Sigmoid colon (tissue), 6 donors: ENCODE measurements at regions not wholly inside any gene's neighbourhood (a gene's known extent, or its start where the extent isn't known, plus 50 kb on each side); places are given as distances from the start of the nearest gene placed in this dataset.

Experiments used
- DNase-seq: peaks from one replicate; pipeline ENCODE4 v3.0.0-alpha.2; 2019
- H3K27ac ChIP-seq, 4 donors: fragments of 200-600 bp; sonication (generic); one replicate each; pipeline ENCODE4 v1.5.1; 2016 to 2019; ENCODE audit warnings: mild to moderate bottlenecking in 1 of 4
- H3K27me3 ChIP-seq, 3 donors: fragments of 200-600 bp; sonication (generic); one replicate each; pipeline ENCODE4 v1.5.1; 2019; ENCODE audit warnings: mild to moderate bottlenecking in 1 of 3
- H3K36me3 ChIP-seq, 4 donors: fragments of 200-600 bp; sonication (generic); one replicate each; pipeline ENCODE4 v1.5.1; 2016 to 2019
- H3K4me1 ChIP-seq, 4 donors: fragments of 200-600 bp; sonication (generic); one replicate each; pipeline ENCODE4 v1.5.1; 2017 to 2019
- H3K4me3 ChIP-seq, 4 donors: fragments of 200-600 bp; sonication (generic); one replicate each; pipeline ENCODE4 v1.5.1; 2017 to 2019; ENCODE audit warnings: mild to moderate bottlenecking in 2 of 4, moderate library complexity in 1 of 4
- H3K9me3 ChIP-seq, 4 donors: fragments of 200-600 bp in 3 of 4; sonication (generic) in 3 of 4; one replicate each; pipeline versions ENCODE4 v1.5.1 to v1.6.1; 2013 to 2019
- EP300 ChIP-seq, 4 donors: sonication (generic); formaldehyde crosslinking; IDR thresholded peaks; one replicate each; pipeline ENCODE4 v1.6.1; 2017; ENCODE audit warnings: antibody characterized with exemption in 4 of 4
- POLR2A ChIP-seq, 2 donors: fragments of 450-650 bp; IDR thresholded peaks; one replicate each; pipeline ENCODE4 v1.6.1; 2016; ENCODE audit warnings: antibody characterized with exemption in 2 of 2, mild to moderate bottlenecking in 2 of 2, moderate library complexity in 2 of 2
- POLR2AphosphoS5 ChIP-seq, 4 donors: sonication (generic); formaldehyde crosslinking; IDR thresholded peaks; one replicate each; pipeline ENCODE4 v1.6.1; 2017; ENCODE audit warnings: antibody characterized with exemption in 4 of 4
- WGBS, 2 donors: extraction: QIAGEN DNeasy Blood & Tissue Kit; methylation state at CpG; one replicate each; pipeline ENCODE4 v1.1.7; 2013; 5-methylcytosine and 5-hydroxymethylcytosine counted together
- intact Hi-C: fragments of 100-400 bp; cut with DNase I; formaldehyde crosslinking; loops from one replicate; pipeline ENCODE4 v1.15.1; 2023
- TF ChIP-seq, protein P1 (sequence below), 4 experiments: fragments of 450-650 bp in 3 of 4; fragments of 200-600 bp in 1 of 4; IDR thresholded peaks; one replicate each; pipeline ENCODE4 v1.5.1; 2016 to 2019; ENCODE audit warnings: antibody characterized with exemption in 4 of 4, mild to moderate bottlenecking in 3 of 4, moderate library complexity in 2 of 4
- donor health status: healthy with polysubstance abuse.
- donor health status: healthy.

DNA sequence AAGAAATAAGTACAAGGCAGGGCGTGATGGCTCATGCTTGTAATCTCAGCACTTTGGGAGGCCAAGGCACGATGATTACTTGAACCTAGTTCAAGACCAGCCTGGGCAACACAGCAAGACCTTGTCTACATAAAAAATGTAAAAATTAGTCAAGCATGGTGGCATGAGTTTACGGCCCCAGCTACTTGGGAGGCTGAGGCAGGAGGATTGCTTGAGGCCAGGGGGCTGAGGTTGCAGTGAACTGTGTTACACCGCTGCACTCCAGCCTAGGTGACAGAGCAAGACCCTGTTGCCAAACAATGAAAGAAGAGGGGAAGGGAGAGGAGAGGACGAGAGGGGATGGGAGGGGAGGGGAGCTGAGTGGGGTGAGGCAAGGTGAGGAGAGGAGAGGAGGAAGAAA, 152.7 kb upstream of the PRICKLE2 start:
- intact Hi-C loops, result no loop called here
- Histone ChIP-seq H3K36me3 (no peaks in the 10 kb centered on the region), H3K9me3 (peaks cover 0 to 3% (median 0%) of the 10 kb centered on the region in 4 donors), H3K27ac (no peak overlapping the region), H3K4me3 (no peak overlapping the region), H3K27me3 (no peaks in the 10 kb centered on the region), H3K4me1 (no peaks in the 10 kb centered on the region)
- TF ChIP-seq, protein P1, sequence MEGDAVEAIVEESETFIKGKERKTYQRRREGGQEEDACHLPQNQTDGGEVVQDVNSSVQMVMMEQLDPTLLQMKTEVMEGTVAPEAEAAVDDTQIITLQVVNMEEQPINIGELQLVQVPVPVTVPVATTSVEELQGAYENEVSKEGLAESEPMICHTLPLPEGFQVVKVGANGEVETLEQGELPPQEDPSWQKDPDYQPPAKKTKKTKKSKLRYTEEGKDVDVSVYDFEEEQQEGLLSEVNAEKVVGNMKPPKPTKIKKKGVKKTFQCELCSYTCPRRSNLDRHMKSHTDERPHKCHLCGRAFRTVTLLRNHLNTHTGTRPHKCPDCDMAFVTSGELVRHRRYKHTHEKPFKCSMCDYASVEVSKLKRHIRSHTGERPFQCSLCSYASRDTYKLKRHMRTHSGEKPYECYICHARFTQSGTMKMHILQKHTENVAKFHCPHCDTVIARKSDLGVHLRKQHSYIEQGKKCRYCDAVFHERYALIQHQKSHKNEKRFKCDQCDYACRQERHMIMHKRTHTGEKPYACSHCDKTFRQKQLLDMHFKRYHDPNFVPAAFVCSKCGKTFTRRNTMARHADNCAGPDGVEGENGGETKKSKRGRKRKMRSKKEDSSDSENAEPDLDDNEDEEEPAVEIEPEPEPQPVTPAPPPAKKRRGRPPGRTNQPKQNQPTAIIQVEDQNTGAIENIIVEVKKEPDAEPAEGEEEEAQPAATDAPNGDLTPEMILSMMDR (IDR thresholded peaks at IDR 0.05), result no peak
- no peak for TF ChIP-seq EP300 (IDR thresholded peaks at IDR 0.05)
- no peak for TF ChIP-seq POLR2AphosphoS5 (IDR thresholded peaks at IDR 0.05)
- no peak for TF ChIP-seq POLR2A (IDR thresholded peaks at IDR 0.05)
- no peak for DNase-seq
- 90 to 91% methylated on average over 5 of the region's 5 CpGs for WGBS, 2 donors

DNA sequence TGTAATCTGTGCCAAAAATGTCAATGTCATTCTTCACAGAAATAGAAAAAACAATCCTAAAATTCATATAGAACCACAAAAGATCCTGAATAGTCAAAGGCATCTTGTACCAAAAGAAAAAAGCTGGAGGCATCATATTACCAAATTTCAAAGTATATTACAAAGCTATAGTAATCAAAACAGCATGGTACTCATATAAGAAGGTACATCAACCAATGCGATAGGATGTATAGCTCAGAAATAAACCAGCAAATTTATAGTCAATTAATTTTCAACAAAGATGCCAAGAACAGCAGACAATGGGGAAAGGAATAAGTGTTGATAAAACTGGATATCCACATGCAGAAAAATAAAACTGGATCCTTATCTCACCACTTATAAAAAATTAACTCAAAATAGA, 150.5 kb upstream of the PRICKLE2 start:
- intact Hi-C loops, result no loop called here
- Histone ChIP-seq H3K27ac (no peak overlapping the region), H3K27me3 (no peaks in the 10 kb centered on the region), H3K36me3 (no peaks in the 10 kb centered on the region), H3K4me1 (no peaks in the 10 kb centered on the region), H3K9me3 (peaks cover 0 to 3% (median 0%) of the 10 kb centered on the region in 4 donors), H3K4me3 (no peak overlapping the region)
- TF ChIP-seq EP300 (IDR thresholded peaks at IDR 0.05), result no peak
- TF ChIP-seq, protein P1 (IDR thresholded peaks at IDR 0.05), result no peak
- TF ChIP-seq POLR2AphosphoS5 (IDR thresholded peaks at IDR 0.05), result no peak
- no peak for TF ChIP-seq POLR2A (IDR thresholded peaks at IDR 0.05)
- 95 to 96% methylated on average over 1 of the region's 1 CpG for WGBS, 2 donors
- DNase-seq, result no peak

DNA sequence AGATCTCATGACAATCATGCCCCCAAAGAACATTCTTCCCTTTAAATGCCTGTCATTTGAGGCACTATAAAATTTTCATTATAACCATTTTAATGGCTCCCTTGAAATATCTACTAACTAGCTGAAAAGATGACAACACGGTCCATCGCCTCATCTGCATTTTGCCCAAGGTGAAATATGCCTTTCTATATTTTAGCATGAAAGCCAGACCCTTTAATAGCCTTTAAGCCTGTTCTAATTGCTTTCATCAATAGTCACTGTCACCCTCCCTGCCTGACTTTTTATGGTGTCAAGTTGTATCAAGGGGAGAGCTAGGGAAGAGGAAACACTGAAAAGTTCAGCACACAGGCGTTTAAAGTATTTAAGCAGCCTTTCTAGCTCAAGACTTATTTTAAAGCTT, 144.1 kb upstream of the PRICKLE2 start:
- Histone ChIP-seq H3K36me3 (no peaks in the 10 kb centered on the region), H3K4me3 (no peak overlapping the region), H3K27me3 (no peaks in the 10 kb centered on the region), H3K4me1 (peaks cover 0 to 7% (median 0%) of the 10 kb centered on the region in 4 donors), H3K27ac (no peak overlapping the region), H3K9me3 (no peaks in the 10 kb centered on the region)
- TF ChIP-seq POLR2AphosphoS5 (IDR thresholded peaks at IDR 0.05) (no peak), EP300 (IDR thresholded peaks at IDR 0.05) (no peak), POLR2A (IDR thresholded peaks at IDR 0.05) (no peak)
- TF ChIP-seq, protein P1 (IDR thresholded peaks at IDR 0.05), result no peak
- DNase-seq, result no peak
- intact Hi-C loops, result no loop called here
- WGBS, 2 donors, result 83 to 92% methylated on average over 3 of the region's 3 CpGs

DNA sequence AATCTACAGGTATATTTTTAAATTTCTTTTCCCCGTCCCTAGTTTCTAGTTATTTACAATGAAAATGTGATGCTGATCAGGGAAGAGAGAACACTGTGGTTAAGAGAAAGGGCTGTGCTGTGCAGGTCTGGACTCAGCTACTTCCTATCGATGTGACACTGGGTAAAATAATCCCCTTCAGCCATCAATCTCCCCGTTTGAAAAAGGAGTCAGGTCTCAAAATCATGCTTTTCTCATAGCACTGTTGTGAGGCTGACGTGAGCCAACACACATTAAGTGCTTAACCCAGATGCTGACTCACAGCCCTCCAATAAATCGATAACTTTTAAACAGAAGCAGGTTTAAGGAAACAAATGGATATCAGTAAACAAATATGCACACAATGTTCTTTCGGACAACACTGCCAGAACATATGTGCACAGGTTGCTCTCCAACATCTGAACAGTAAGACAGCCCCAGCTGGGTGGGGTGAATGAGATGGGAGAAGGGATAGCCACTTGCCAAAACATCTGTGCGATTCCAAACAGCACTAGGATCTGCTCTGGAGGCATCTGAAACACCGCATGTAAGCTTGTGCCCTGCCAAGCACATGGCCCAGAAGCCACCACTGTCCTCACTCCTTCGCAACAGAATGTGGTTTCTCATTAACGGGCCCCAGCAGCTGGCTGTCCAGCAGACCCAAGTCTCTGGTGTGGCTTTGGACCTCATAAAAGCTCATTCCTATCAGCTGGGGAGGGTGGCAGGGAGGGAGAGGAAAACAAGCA, 143.2 kb upstream of the PRICKLE2 start:
- no peak for DNase-seq
- Histone ChIP-seq H3K27me3 (no peaks in the 10 kb centered on the region), H3K36me3 (no peaks in the 10 kb centered on the region), H3K9me3 (no peaks in the 10 kb centered on the region), H3K4me3 (no peak overlapping the region), H3K27ac (no peak overlapping the region), H3K4me1 (peaks cover 0 to 7% (median 0%) of the 10 kb centered on the region in 4 donors)
- intact Hi-C loops, result no loop called here
- TF ChIP-seq POLR2A (IDR thresholded peaks at IDR 0.05), result no peak
- 65 to 72% methylated on average over 10 of the region's 10 CpGs for WGBS, 2 donors

DNA sequence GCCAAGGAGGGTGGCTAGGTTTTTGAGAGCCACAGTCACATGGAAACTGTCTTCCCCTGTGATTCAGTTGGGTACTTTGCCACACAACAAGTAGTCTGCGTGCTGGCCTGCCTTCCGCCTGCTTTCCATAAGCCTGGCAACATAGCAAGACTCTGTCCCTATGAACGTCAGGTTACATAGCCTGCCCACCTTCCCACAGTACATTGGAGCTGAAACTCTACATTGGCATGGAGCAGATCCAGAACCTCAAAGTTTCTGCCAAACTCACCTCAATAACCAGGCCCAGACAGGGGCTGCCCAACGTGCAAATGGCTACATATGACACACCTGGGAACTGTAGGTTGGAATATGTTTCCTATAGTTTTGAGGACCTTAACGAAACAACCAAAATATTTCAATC, 140.6 kb upstream of the PRICKLE2 start:
- 90 to 93% methylated on average over 5 of the region's 5 CpGs for WGBS, 2 donors
- Histone ChIP-seq H3K36me3 (no peaks in the 10 kb centered on the region), H3K9me3 (no peaks in the 10 kb centered on the region), H3K4me3 (no peak overlapping the region), H3K4me1 (peaks cover 0 to 7% (median 0%) of the 10 kb centered on the region in 4 donors), H3K27ac (no peak overlapping the region), H3K27me3 (no peaks in the 10 kb centered on the region)
- no peak for DNase-seq
- TF ChIP-seq POLR2A (IDR thresholded peaks at IDR 0.05), result no peak
- TF ChIP-seq EP300 (IDR thresholded peaks at IDR 0.05), result no peak
- TF ChIP-seq, protein P1 (IDR thresholded peaks at IDR 0.05), result no peak
- no peak for TF ChIP-seq POLR2AphosphoS5 (IDR thresholded peaks at IDR 0.05)
- intact Hi-C loops, result no loop called here
